Natural killer cell (primary cell): ENCODE measurements at regions not wholly inside any gene's neighbourhood (a gene's known extent, or its start where the extent isn't known, plus 50 kb on each side); places are given as distances from the start of the nearest gene placed in this dataset.

Source experiments
- ATAC-seq, 3 donors: fragments of 150-1000 bp in 2 of 3; fragments of 200-7000 bp in 1 of 3; cut with Tn5 transposase; 1 replicate in 1 of 3; 2 replicates in 2 of 3; pipeline ENCODE4 v1.10.0; 2021; ENCODE audit warnings: mild to moderate bottlenecking in 2 of 3, moderate library complexity in 2 of 3
- DNase-seq, 2 donors: peaks; one replicate each; pipeline versions ENCODE4 v3.0.0 to v3.0.0-alpha.2; 2013 to 2021; ENCODE audit warnings: mixed read lengths in 1 of 2
- H3K27ac ChIP-seq: one replicate; pipeline ENCODE4 v1.5.1; 2013; ENCODE audit warnings: mild to moderate bottlenecking, low read length
- H3K27me3 ChIP-seq: one replicate; pipeline ENCODE4 v1.6.1; 2013; ENCODE audit warnings: low read length; ENCODE audit not compliant: control insufficient read depth, insufficient read depth
- H3K36me3 ChIP-seq: one replicate; pipeline ENCODE4 v1.6.1; 2013; ENCODE audit warnings: low read length; ENCODE audit not compliant: control insufficient read depth, insufficient read depth
- H3K4me1 ChIP-seq: one replicate; pipeline ENCODE4 v1.6.1; 2013; ENCODE audit warnings: low read length; ENCODE audit not compliant: control insufficient read depth, insufficient read depth
- H3K4me3 ChIP-seq: one replicate; pipeline ENCODE4 v1.5.1; 2013; ENCODE audit warnings: low read length
- H3K9me3 ChIP-seq: one replicate; pipeline ENCODE4 v1.6.1; 2013; ENCODE audit warnings: low read length; ENCODE audit not compliant: control insufficient read depth, insufficient read depth
- H3K27ac Mint-ChIP-seq, 2 donors: one replicate each; pipeline ENCODE4 v1.8.0; 2022; ENCODE audit warnings: mild to moderate bottlenecking in 2 of 2, mixed read lengths in 2 of 2, moderate library complexity in 1 of 2
- H3K27me3 Mint-ChIP-seq, 2 donors: one replicate each; pipeline ENCODE4 v1.8.0; 2022; ENCODE audit warnings: low read depth in 2 of 2, mixed read lengths in 2 of 2
- H3K36me3 Mint-ChIP-seq: one replicate; pipeline ENCODE4 v1.8.0; 2022; ENCODE audit warnings: mixed read lengths
- H3K4me1 Mint-ChIP-seq, 2 donors: one replicate each; pipeline ENCODE4 v1.8.0; 2022; ENCODE audit warnings: mixed read lengths in 2 of 2
- H3K4me3 Mint-ChIP-seq: one replicate; pipeline ENCODE4 v1.8.0; 2022; ENCODE audit warnings: mild to moderate bottlenecking, moderate library complexity, mixed read lengths
- H3K9me3 Mint-ChIP-seq, 2 donors: one replicate each; pipeline ENCODE4 v1.8.0; 2022; ENCODE audit warnings: mixed read lengths in 2 of 2
- WGBS: methylation state at CpG from one replicate; pipeline ENCODE4 v1.1.7; 2013; ENCODE audit warnings: missing lambda C conversion rate; ENCODE audit not compliant: insufficient coverage; 5-methylcytosine and 5-hydroxymethylcytosine counted together
- intact Hi-C: fragments of 100-400 bp; cut with micrococcal nuclease; formaldehyde crosslinking; loops from one replicate; pipeline ENCODE4 v1.14.2; 2022
- TF ChIP-seq, protein P1 (sequence below): fragments of 200-600 bp; IDR thresholded peaks from one replicate; pipeline ENCODE4 v1.8.0; 2022; ENCODE audit warnings: antibody characterized with exemption

DNA sequence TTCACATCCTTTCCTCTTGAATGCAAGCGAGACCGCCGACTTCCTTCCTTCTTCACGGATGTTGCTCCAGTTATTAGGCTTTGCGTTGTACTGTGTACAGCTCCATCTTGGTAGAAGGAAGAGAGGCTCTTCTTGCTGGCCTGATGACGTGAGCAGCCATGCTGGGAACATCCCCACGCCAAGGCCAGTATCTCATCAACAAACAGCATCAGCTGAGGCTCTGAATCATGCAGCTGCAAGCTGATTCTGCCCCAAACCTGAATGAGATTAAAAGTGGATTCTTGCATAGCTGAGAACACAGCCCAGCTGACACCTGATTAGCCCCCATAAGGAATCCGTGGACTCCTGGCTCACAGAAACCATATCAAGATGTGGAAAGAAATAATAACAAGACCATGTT is 809.6 kb downstream of the EFNB2 start:
- 87% methylated on average over 8 of the region's 8 CpGs for WGBS
- peaks cover 0 to 5% of the 10 kb centered on the region in 2 donors for H3K9me3 Mint-ChIP-seq
- no peak for ATAC-seq
- no peak for DNase-seq
- H3K27me3 ChIP-seq, result no peaks in the 10 kb centered on the region
- no peaks in the 10 kb centered on the region for H3K36me3 Mint-ChIP-seq
- H3K4me3 ChIP-seq, result no peak overlapping the region
- no peak overlapping the region for H3K4me3 Mint-ChIP-seq
- H3K4me1 ChIP-seq, result no peaks in the 10 kb centered on the region
- no peaks in the 10 kb centered on the region for H3K27me3 Mint-ChIP-seq
- H3K36me3 ChIP-seq, result no peaks in the 10 kb centered on the region
- no peak overlapping the region for H3K27ac Mint-ChIP-seq
- no peak overlapping the region for H3K27ac ChIP-seq
- H3K4me1 Mint-ChIP-seq, result no peaks in the 10 kb centered on the region
- intact Hi-C loops, result no loop called here
- TF ChIP-seq, protein P1, sequence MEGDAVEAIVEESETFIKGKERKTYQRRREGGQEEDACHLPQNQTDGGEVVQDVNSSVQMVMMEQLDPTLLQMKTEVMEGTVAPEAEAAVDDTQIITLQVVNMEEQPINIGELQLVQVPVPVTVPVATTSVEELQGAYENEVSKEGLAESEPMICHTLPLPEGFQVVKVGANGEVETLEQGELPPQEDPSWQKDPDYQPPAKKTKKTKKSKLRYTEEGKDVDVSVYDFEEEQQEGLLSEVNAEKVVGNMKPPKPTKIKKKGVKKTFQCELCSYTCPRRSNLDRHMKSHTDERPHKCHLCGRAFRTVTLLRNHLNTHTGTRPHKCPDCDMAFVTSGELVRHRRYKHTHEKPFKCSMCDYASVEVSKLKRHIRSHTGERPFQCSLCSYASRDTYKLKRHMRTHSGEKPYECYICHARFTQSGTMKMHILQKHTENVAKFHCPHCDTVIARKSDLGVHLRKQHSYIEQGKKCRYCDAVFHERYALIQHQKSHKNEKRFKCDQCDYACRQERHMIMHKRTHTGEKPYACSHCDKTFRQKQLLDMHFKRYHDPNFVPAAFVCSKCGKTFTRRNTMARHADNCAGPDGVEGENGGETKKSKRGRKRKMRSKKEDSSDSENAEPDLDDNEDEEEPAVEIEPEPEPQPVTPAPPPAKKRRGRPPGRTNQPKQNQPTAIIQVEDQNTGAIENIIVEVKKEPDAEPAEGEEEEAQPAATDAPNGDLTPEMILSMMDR, result no peak
- H3K9me3 ChIP-seq, result no peaks in the 10 kb centered on the region

DNA sequence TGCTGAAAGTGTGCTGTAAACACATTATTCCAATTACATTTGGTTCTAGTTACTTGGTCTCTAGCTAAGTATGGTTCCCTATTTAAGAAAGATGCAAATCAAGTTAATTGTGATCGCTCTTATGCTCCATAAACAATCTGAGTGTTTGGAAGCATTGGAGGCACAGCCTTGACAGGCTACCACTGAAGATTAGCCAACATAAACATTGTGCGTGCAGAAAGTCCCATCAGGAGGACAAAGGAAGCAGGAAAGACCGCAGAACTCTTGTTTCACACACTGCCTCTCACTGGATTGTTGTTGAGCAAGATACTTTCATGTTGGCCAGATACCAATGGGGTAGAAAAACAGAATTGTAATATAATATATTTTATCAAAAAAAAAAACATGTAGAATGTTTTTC is 814.4 kb downstream of the EFNB2 start:
- Mint-ChIP-seq H3K36me3 (no peaks in the 10 kb centered on the region), H3K4me1 (no peaks in the 10 kb centered on the region), H3K4me3 (no peak overlapping the region), H3K27ac (no peak overlapping the region), H3K27me3 (no peaks in the 10 kb centered on the region), H3K9me3 (peaks cover 2 to 4% of the 10 kb centered on the region in 2 donors)
- Histone ChIP-seq H3K36me3 (no peaks in the 10 kb centered on the region), H3K4me1 (no peaks in the 10 kb centered on the region), H3K27ac (no peak overlapping the region), H3K27me3 (no peaks in the 10 kb centered on the region), H3K4me3 (no peak overlapping the region), H3K9me3 (no peaks in the 10 kb centered on the region)
- ATAC-seq, result no peak
- TF ChIP-seq, protein P1, result no peak
- intact Hi-C loops, result no loop called here
- DNase-seq, result no peak
- WGBS, result 89% methylated on average over 3 of the region's 3 CpGs

DNA sequence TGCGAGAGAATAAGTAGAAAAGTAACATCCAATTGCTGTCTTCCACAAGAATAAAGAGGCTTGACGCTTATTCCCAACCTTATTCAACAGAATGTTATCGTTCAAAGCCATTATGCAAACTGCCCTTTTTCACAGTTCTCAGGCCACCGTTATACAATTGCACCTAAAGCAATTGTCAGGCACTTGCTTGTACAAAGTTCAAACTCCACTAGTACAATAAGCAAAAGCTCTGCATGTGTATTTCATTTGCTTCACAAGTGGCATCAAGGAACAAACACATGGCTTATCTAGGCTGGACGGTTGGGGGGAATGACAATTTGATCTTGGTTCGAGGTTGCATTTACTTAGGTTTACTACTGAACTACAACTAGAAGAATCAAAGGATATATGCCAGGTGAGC is 815.6 kb downstream of the EFNB2 start:
- DNase-seq (no peak), ATAC-seq (no peak)
- no peak overlapping the region for H3K27ac ChIP-seq
- 92% methylated on average over 6 of the region's 6 CpGs for WGBS
- Mint-ChIP-seq H3K4me3 (no peak overlapping the region), H3K27me3 (no peaks in the 10 kb centered on the region), H3K9me3 (peaks cover 3 to 8% of the 10 kb centered on the region in 2 donors), H3K36me3 (no peaks in the 10 kb centered on the region), H3K4me1 (no peaks in the 10 kb centered on the region), H3K27ac (no peak overlapping the region)
- no peaks in the 10 kb centered on the region for H3K9me3 ChIP-seq
- TF ChIP-seq, protein P1, result no peak
- H3K4me1 ChIP-seq, result no peaks in the 10 kb centered on the region
- H3K27me3 ChIP-seq, result no peaks in the 10 kb centered on the region
- no peak overlapping the region for H3K4me3 ChIP-seq
- intact Hi-C loops, result no loop called here
- no peaks in the 10 kb centered on the region for H3K36me3 ChIP-seq

DNA sequence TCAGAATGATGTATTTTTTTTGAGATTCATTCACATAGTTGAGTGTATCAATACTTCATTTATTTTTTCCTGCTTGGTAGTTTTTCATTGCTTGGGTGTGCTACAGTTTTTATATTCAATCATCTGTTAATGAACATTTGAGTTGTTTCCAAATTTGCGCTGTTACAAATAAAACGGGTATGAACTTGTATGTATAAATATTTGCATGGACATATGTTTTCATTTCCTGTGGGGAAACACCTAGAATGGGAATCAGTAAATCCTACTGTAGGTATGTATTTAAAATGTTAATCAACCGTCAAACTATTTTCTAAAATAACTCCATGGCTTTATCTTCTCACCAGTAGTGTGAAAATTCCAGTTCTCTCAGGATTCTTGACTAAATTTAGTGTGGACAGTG is 826.3 kb downstream of the EFNB2 start:
- Histone ChIP-seq H3K27ac (no peak overlapping the region), H3K27me3 (no peaks in the 10 kb centered on the region), H3K9me3 (no peaks in the 10 kb centered on the region), H3K4me3 (no peak overlapping the region), H3K36me3 (no peaks in the 10 kb centered on the region), H3K4me1 (no peaks in the 10 kb centered on the region)
- no peaks in the 10 kb centered on the region for H3K4me1 Mint-ChIP-seq
- H3K36me3 Mint-ChIP-seq, result no peaks in the 10 kb centered on the region
- 100% methylated on average over 2 of the region's 3 CpGs for WGBS
- no peaks in the 10 kb centered on the region for H3K27me3 Mint-ChIP-seq
- TF ChIP-seq, protein P1, result no peak
- ATAC-seq, result no peak
- intact Hi-C loops, result no loop called here
- H3K27ac Mint-ChIP-seq, result no peak overlapping the region
- no peak overlapping the region for H3K4me3 Mint-ChIP-seq
- peaks cover 7 to 17% of the 10 kb centered on the region in 2 donors for H3K9me3 Mint-ChIP-seq
- no peak for DNase-seq
